HCT116 (cell line): ENCODE measurements at regions not wholly inside any gene's neighbourhood (a gene's known extent, or its start where the extent isn't known, plus 50 kb on each side); places are given as distances from the start of the nearest gene placed in this dataset.

Source experiments
- ATAC-seq: fragments of 200-7000 bp; cut with Tn5 transposase; 2 replicates; pipeline ENCODE4 v1.9.1; 2020; ENCODE audit warnings: mild to moderate bottlenecking, moderate library complexity
- BruUV-seq: library from RNA; stranded (reverse); fragments of 400-500 nt; replicated peaks from 2 replicates; lab custom pipeline; 2021; lab: Mats Ljungman, UMichigan
- CTCF ChIA-PET: fragments of 300-600 bp; sonication (Branson Sonifier 250); formaldehyde crosslinking; loops from one replicate; lab custom pipeline; 2021; ENCODE audit warnings: antibody characterized with exemption; lab: Charles Lee
- POLR2A ChIA-PET: fragments of 300-600, 350-600 bp; sonication (Branson Sonifier 250); formaldehyde crosslinking; loops from one replicate; lab custom pipeline; 2021; ENCODE audit warnings: antibody characterized with exemption; lab: Charles Lee
- RAD21 ChIA-PET, 2 experiments: fragments of 300-600 bp; sonication (Branson Sonifier 250); formaldehyde crosslinking; loops; one replicate each; lab custom pipeline; 2023; ENCODE audit warnings: low total read pairs in 2 of 2; ENCODE audit not compliant: uncharacterized antibody in 2 of 2, unreplicated experiment in 2 of 2, low non-redundant PET in 1 of 2; lab: Charles Lee
- DNase-seq: peaks from one replicate; pipeline ENCODE4 v3.0.0-alpha.2; 2010; ENCODE audit warnings: low read depth, low spot score
- H2AFZ ChIP-seq: fragments of 200-600 bp; shearing (Covaris generic), sonication (generic); 2 replicates; pipeline ENCODE4 v1.6.1; 2017; ENCODE audit warnings: low read depth, mixed run types, mixed read lengths, antibody characterized with exemption, low read length; ENCODE audit not compliant: poor library complexity, severe bottlenecking
- H3K27ac ChIP-seq: 2 replicates; pipeline ENCODE4 v1.5.1; 2012; ENCODE audit warnings: low read depth, low read length
- H3K27me3 ChIP-seq: fragments of 200-600 bp; sonication (generic); 2 replicates; pipeline ENCODE4 v1.6.1; 2016; ENCODE audit warnings: mixed run types, low read length, mixed read lengths; ENCODE audit not compliant: insufficient read depth
- H3K36me3 ChIP-seq, 2 experiments: fragments of 200-500 bp in 1 of 2; fragments of 200-600 bp in 1 of 2; sonication (Bioruptor generic) in 1 of 2; sonication (generic) in 1 of 2; 2 replicates each; pipeline versions ENCODE4 v1.5.1 to v1.6.1; 2014 to 2016; ENCODE audit warnings: low read length in 2 of 2, inconsistent platforms in 1 of 2, mixed read lengths in 1 of 2, mixed run types in 1 of 2; ENCODE audit not compliant: insufficient read depth in 2 of 2, control insufficient read depth in 1 of 2
- H3K4me1 ChIP-seq, 2 experiments: fragments of 200-600 bp in 1 of 2; sonication (generic) in 1 of 2; 2 replicates each; pipeline versions ENCODE4 v1.5.1 to v1.6.1; 2012 to 2017; ENCODE audit warnings: low read length in 2 of 2, inconsistent platforms in 1 of 2, mild to moderate bottlenecking in 1 of 2, mixed read lengths in 1 of 2, mixed run types in 1 of 2, moderate library complexity in 1 of 2; ENCODE audit not compliant: insufficient read depth in 2 of 2, control insufficient read depth in 1 of 2
- H3K4me2 ChIP-seq: fragments of 200-600 bp; sonication (generic); 2 replicates; pipeline ENCODE4 v1.6.1; 2017; ENCODE audit warnings: mixed run types, low read length, mixed read lengths
- H3K4me3 ChIP-seq, 2 experiments: fragments of 200-600 bp in 1 of 2; sonication (generic) in 1 of 2; replicated peaks in 1 of 2; 2 replicates each; pipeline ENCODE4 v1.5.1; 2011 to 2016; ENCODE audit warnings: low read length in 2 of 2, control low read depth in 1 of 2, low read depth in 1 of 2, mild to moderate bottlenecking in 1 of 2, mixed read lengths in 1 of 2, mixed run types in 1 of 2
- H3K79me2 ChIP-seq: fragments of 200-600 bp; sonication (generic); 2 replicates; pipeline ENCODE4 v1.6.1; 2017; ENCODE audit warnings: mild to moderate bottlenecking, mixed run types, low read length, moderate library complexity, mixed read lengths; ENCODE audit not compliant: insufficient read depth
- H3K9ac ChIP-seq: fragments of 200-600 bp; sonication (generic); 2 replicates; pipeline ENCODE4 v1.6.1; 2016; ENCODE audit warnings: low read length, mixed read lengths
- H3K9me2 ChIP-seq: fragments of 200-600 bp; sonication (generic), shearing (Covaris generic); 2 replicates; pipeline ENCODE4 v1.6.1; 2017; ENCODE audit warnings: mixed run types, mild to moderate bottlenecking, moderate library complexity; ENCODE audit not compliant: insufficient read depth
- H3K9me3 ChIP-seq, 2 experiments: fragments of 200-500 bp in 1 of 2; fragments of 200-600 bp in 1 of 2; sonication (Bioruptor generic) in 1 of 2; sonication (generic) in 1 of 2; 2 replicates each; pipeline ENCODE4 v1.6.1; 2014 to 2017; ENCODE audit warnings: low read length in 2 of 2, mixed read lengths in 2 of 2, inconsistent platforms in 1 of 2, low read depth in 1 of 2, mild to moderate bottlenecking in 1 of 2, mixed run types in 1 of 2, moderate library complexity in 1 of 2; ENCODE audit not compliant: control insufficient read depth in 1 of 2, insufficient read depth in 1 of 2
- H4K20me1 ChIP-seq: fragments of 200-600 bp; sonication (generic), shearing (Covaris generic); 2 replicates; pipeline ENCODE4 v1.6.1; 2017; ENCODE audit warnings: mixed run types, mild to moderate bottlenecking, moderate library complexity; ENCODE audit not compliant: insufficient read depth
- ATF3 ChIP-seq: IDR thresholded peaks from 2 replicates; pipeline ENCODE4 v1.6.1; 2012
- CBX3 ChIP-seq: IDR thresholded peaks from 2 replicates; pipeline ENCODE4 v1.6.1; 2012; ENCODE audit warnings: low read depth
- CEBPB ChIP-seq: IDR thresholded peaks from 2 replicates; pipeline ENCODE4 v1.6.1; 2012; ENCODE audit warnings: low read depth
- CTCF ChIP-seq, 3 experiments: fragments of 200-600 bp in 1 of 3; sonication (generic) in 1 of 3; IDR thresholded peaks in 2 of 3; conservative IDR thresholded peaks in 1 of 3; 2 replicates each; pipeline ENCODE4 v1.5.1; 2012 to 2017; ENCODE audit warnings: low read depth in 2 of 3, low read length in 2 of 3, antibody characterized with exemption in 1 of 3, borderline replicate concordance in 1 of 3, control low read depth in 1 of 3, mild to moderate bottlenecking in 1 of 3, mixed read lengths in 1 of 3, mixed run types in 1 of 3, moderate library complexity in 1 of 3; ENCODE audit not compliant: insufficient read depth in 1 of 3
- ELF1 ChIP-seq: IDR thresholded peaks from 2 replicates; pipeline ENCODE4 v1.6.1; 2012; ENCODE audit warnings: low read depth, borderline replicate concordance
- EZH2 ChIP-seq: fragments of 200-600 bp; sonication (generic); IDR thresholded peaks from 2 replicates; pipeline ENCODE4 v1.6.1; 2017; ENCODE audit warnings: antibody characterized with exemption, mixed run types
- EZH2phosphoT487 ChIP-seq: fragments of 200-600 bp; IDR thresholded peaks from 2 replicates; pipeline ENCODE4 v1.6.1; 2018; ENCODE audit warnings: antibody characterized with exemption, borderline replicate concordance
- FOSL1 ChIP-seq: IDR thresholded peaks from 2 replicates; pipeline ENCODE4 v1.6.1; 2012; ENCODE audit warnings: low read depth
- JUND ChIP-seq: IDR thresholded peaks from 2 replicates; pipeline ENCODE4 v1.6.1; 2012
- POLR2AphosphoS5 ChIP-seq: IDR thresholded peaks from 2 replicates; pipeline ENCODE4 v1.6.1; 2011; ENCODE audit warnings: mild to moderate bottlenecking, low read depth, low read length, moderate library complexity
- REST ChIP-seq: IDR thresholded peaks from 2 replicates; pipeline ENCODE4 v1.6.1; 2012; ENCODE audit warnings: low read depth
- SIN3A ChIP-seq: IDR thresholded peaks from 2 replicates; pipeline ENCODE4 v1.6.1; 2012; ENCODE audit warnings: low read depth
- SRF ChIP-seq: IDR thresholded peaks from 2 replicates; pipeline ENCODE4 v1.6.1; 2012; ENCODE audit warnings: low read depth
- TCF7L2 ChIP-seq: IDR thresholded peaks from 2 replicates; pipeline ENCODE4 v1.7.0; 2011; ENCODE audit warnings: borderline replicate concordance, inconsistent platforms; ENCODE audit not compliant: insufficient read depth, insufficient read length; ENCODE audit errors: extremely low read depth
- YY1 ChIP-seq: IDR thresholded peaks from 2 replicates; pipeline ENCODE4 v1.6.1; 2011; ENCODE audit warnings: low read length, low read depth, moderate library complexity, mild to moderate bottlenecking; ENCODE audit not compliant: insufficient replicate concordance; ENCODE audit errors: extremely low read depth
- ZBTB33 ChIP-seq: IDR thresholded peaks from 2 replicates; pipeline ENCODE4 v1.6.1; 2011; ENCODE audit warnings: mild to moderate bottlenecking, low read length, moderate library complexity; ENCODE audit not compliant: insufficient replicate concordance; ENCODE audit errors: extremely low read depth
- ZFX ChIP-seq: fragments of 450-650 bp; IDR thresholded peaks from 2 replicates; pipeline ENCODE4 v1.6.1; 2017
- intact Hi-C: fragments of 100-400 bp; cut with micrococcal nuclease; formaldehyde crosslinking; loops from 2 replicates; pipeline ENCODE4 v1.10.0; 2022

GRCh38 chr10:47175181-47176123 is 124.5 kb upstream of the GDF10 start:
- H3K36me3 ChIP-seq = no peaks in the 10 kb centered on the region
- H3K9me2 ChIP-seq = no peaks in the 10 kb centered on the region
- H3K4me3 ChIP-seq = no peak overlapping the region
- H3K27me3 ChIP-seq = no peaks in the 10 kb centered on the region
- H3K4me2 ChIP-seq = no peak overlapping the region
- H3K4me1 ChIP-seq = no peaks in the 10 kb centered on the region
- H3K9ac ChIP-seq = no peak overlapping the region
- ChIA-PET CTCF (no interaction called here), RAD21 (no interaction called here), POLR2A (no interaction called here)
- DNase-seq = no peak
- H3K9me3 ChIP-seq = no peaks in the 10 kb centered on the region
- H3K27ac ChIP-seq = no peak overlapping the region
- no TSS peak for BruUV-seq
- H3K79me2 ChIP-seq = no peaks in the 10 kb centered on the region
- H2AFZ ChIP-seq = no peak overlapping the region
- no peak for TF ChIP-seq CBX3
- no peak for TF ChIP-seq FOSL1
- no peak for TF ChIP-seq ATF3
- TF ChIP-seq SRF = no peak
- TF ChIP-seq JUND = no peak
- no peak for TF ChIP-seq ELF1
- TF ChIP-seq POLR2AphosphoS5 = no peak
- TF ChIP-seq SIN3A = no peak
- no peak for TF ChIP-seq EZH2phosphoT487
- no peak for TF ChIP-seq CTCF (IDR thresholded peaks at IDR 0.05 in 2 of 3, conservative IDR thresholded peaks at IDR 0.05 in 1 of 3; ENCODE audit: borderline replicate concordance in 1 of 3, insufficient read depth in 1 of 3, low read depth in 2 of 3, low read length in 2 of 3)
- TF ChIP-seq TCF7L2 = no peak
- TF ChIP-seq YY1 = no peak
- TF ChIP-seq ZFX = no peak
- no peak for TF ChIP-seq EZH2
- no peak for TF ChIP-seq REST
- no peak for TF ChIP-seq CEBPB
- no peak for TF ChIP-seq ZBTB33
- no peak for ATAC-seq
- no peaks in the 10 kb centered on the region for H4K20me1 ChIP-seq
- intact Hi-C loops = no loop called here
